GM19372 (cell line): ENCODE measurements at regions not wholly inside any gene's neighbourhood (a gene's known extent, or its start where the extent isn't known, plus 50 kb on each side); places are given as distances from the start of the nearest gene placed in this dataset.

Experiments
- ATAC-seq: cut with Tn5 transposase; IDR thresholded peaks from one replicate; pipeline ENCODE4 v1.9.1; 2021; ENCODE audit warnings: mild to moderate bottlenecking, low read depth, moderate library complexity; ENCODE audit not compliant: unreplicated experiment

GRCh38 chr14:98826618-98827017 is 445.4 kb downstream of the BCL11B start:
- ATAC-seq = no peak

DNA sequence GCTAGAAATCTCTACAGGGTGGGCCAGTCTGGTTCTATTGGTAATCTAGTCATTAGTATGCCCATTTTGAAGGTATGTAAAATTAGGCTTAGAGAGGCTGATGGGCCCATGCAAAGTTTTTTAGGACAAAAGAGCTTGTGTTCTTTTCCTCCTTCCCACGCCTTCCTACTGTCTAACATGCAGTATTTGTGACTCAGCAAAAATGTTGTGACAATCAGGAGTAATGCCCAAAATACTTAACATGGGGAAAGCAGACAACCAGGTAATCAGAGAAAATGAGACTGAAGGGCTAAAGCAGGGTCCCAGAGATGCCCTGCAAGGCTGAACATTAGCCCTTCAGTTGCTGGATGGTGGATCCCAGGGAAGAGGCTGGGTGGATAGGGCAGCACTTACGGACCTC is 437.9 kb downstream of the BCL11B start:
- no peak for ATAC-seq

GRCh38 chr14:98835051-98835824 is 436.8 kb downstream of the BCL11B start:
- no peak for ATAC-seq

GRCh38 chr14:98835825-98836100 is 436.2 kb downstream of the BCL11B start:
- ATAC-seq = no peak

DNA sequence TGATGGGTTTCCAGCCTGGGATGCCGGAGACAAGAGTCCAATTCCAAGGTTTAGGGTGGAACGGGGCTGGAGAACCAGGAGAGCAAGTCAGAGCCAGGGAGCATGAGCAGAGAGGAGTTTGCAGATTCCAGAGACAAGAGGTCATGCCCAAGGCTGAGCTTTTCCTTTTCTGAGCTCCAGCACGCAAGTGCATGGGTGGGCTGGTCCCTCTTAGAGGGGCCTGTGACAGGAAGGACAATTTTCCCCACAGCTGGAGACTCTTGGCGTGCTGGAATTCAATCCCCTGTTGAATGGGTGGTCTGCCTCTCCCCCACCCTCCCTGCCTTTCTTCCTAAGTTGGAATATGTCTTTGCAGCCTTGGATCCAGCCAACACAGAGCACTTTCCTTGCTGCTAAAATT is 431.9 kb downstream of the BCL11B start:
- ATAC-seq = no peak

DNA sequence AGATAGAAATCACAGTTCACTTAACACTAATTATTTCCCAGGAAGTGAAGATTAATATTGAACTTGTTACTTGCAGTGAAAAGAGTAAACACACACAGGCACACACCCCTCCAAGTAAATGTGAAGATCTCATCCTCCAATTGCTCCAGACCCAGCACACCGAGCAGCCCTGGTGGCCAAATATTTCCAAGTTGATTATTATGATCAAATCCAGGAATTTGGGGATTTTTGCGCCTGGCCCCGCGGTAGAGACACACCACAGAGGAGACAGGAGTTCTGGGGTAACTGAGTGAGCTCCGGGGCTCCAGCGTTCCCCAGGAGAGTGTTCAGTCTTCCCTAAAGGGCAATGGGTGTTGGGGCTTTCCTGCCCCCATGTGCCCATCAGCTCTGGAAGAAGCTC is 431.5 kb downstream of the BCL11B start:
- ATAC-seq = no peak

- no peak for ATAC-seq
Observed at GRCh38 chr14:98844456-98844855, 427.5 kb downstream of the BCL11B start.

DNA sequence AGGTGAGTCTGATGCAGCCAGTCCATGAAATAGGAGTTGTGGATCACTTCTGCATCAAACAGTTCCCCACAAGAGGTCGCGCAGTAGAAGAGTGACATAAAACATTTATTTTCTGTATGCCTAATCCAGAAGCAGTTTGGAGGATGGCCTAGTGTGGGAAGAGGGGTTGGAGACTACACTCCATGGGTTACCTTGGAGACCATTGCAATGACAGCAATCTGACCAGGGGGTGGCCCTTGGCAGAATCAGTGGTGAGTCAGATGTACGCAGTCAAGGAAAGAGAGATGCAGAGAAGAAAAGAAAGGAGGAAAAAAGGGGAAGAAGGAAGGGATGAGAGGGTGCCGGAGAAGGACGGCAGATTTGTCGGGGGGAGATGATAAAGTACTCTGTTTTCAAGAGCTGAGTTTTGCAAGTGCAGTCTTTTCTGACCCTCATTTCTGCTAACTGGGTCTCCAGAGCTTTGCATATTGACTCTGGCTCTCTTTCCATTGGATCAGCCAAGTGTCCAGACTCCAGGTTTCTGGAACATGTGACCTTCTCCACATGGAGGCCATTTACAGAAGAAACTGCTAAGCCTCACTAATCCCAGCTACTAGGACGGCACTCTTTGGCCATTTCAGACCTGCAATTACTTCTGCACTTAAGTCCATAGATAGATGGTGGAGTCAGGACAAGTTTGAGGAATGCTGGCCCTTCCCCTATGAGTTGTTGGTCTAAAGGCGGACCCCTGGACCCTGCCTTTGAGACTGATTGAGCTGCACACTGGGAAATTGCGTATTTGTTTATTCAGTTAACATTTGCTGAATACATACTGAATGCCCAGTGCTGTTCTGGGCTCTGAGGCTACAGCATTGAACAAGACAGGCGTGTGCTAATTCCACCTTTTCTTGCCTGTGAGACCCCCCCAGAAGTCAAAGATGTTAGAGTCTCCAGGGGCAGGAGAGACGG is 424.2 kb downstream of the BCL11B start:
- ATAC-seq = no peak

DNA sequence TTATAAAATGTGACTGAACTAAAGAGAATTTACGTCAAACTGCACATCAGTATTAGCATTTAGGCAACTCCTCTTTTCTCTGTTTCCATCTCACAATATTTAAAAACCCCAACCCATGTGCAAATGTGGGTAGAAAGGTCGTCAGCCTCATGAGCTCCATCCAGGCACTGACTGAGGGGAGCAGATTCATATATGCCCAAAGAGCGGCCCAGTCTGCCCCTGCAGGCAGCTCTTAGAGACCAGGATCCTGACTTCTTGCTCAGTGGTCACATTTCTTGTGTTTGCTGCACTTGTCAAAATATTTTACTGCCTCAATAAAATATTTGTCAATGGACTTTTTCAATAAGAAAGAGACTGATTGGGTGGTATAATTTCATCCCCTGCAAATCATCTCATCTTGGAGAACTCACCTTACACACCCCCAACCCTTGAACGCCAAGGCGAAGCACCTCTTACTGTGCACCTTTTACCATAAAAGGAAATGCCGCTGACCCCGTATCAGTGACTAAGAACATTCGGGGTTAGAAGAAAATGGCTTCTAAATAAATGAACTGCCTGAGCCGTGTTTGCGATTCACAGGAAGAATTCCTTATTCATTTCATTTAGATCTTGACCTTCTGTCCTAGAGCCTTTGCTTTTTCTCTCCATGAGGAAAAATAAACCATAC is 418.8 kb downstream of the BCL11B start:
- ATAC-seq = no peak

GRCh38 chr14:98855926-98856715 is 415.9 kb downstream of the BCL11B start:
- no peak for ATAC-seq

GRCh38 chr14:98858158-98858557 is 413.8 kb downstream of the BCL11B start:
- ATAC-seq = no peak

DNA sequence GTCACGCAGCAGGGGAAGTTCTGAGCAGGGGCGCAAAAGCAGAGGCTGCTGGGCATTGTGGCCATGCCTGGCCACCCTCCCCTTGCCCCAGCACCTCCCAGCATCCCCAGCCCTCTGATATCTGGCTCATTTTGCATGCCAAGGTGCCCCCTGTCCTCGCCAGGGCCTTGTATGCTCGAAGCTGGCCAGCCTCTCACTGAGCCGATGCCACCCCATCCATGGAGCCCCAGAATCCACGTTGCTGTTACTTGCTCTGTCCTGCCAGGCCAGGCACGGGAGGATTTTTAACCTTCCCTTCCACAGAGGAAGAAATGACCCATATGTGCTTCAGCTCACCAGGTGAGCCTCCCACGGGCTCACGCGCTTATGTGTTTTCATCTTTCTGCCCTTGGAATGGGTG is 413.4 kb downstream of the BCL11B start:
- no peak for ATAC-seq

DNA sequence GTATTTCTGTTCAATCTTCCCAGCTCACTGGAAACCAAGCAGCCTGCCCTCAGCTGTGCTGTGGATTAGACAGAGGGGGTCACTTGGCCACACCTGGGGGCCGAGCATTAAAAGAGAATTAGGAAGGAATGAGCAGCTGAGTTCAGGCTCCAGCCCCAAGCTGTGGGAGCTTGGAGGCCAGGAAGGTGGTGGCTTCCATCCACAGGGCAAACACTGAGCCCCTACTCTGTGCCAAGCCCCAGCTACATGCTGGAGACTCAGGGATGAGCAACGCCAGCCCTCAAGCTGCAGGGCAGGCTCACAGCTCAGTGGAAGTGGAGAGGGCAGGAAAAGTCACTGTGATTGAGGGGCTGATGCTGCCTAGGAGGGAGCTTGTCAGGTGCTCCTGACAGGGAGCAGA is 412.7 kb downstream of the BCL11B start:
- no peak for ATAC-seq

DNA sequence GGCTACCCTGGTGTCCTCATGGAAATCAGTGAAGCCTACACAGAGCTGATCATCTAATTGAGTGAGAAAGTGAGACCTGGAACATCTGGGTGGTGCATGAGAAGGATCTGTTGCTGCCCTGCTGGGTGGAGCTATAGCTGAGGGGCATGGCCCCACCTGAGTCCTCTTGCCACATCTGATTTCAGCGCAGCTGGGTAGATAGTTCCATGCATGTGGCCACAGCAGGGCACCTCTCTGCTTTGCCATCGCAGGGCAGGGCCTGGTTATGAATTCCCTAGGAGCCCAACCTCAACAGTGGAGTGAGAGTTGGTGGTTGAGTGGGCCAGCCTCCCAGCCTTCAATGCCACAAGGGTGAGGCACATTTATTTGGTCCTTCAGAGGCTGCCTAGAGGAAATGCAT is 407.8 kb downstream of the BCL11B start:
- no peak for ATAC-seq

DNA sequence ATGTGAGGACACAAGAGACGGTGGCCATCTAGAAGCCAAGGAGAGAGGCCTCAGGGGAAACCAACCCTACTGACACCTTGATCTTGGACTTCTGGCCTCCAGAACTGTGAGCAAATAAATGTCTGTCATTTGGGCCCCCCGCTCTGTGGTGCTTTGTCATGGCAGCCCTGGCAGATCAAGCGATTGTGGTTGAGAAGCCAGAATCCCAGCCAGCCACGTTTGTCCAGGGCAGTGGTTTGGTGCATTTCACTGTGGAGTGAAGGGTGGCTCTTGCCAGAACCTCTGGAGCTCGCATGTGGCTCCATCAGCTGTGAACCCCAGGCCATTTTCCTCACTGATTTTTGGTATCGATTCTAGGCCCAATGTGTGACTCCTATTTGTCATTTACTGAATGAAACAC is 404.9 kb downstream of the BCL11B start:
- ATAC-seq = no peak

- ATAC-seq = no peak
Observed at GRCh38 chr14:98867726-98868125, 404.3 kb downstream of the BCL11B start.

DNA sequence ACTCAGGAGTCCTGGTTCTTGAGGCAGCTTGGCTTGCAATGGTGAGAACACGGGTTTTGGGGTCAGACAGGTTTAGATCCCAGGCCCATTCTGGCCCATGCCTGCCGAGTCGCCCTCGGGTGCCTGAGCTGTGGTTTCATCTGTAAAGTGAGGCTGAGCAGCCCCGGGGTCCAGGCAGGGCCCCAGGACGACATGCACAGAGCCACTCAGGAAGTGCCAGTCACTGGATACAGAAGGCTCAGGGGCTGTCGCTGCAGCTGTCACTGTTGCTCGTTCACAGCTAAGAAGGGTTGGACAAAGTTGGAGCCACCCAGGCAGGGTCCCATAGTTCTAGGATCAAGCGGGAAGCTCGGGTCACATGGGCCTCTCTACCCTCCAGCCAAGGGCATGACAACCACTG is 403.1 kb downstream of the BCL11B start:
- no peak for ATAC-seq

DNA sequence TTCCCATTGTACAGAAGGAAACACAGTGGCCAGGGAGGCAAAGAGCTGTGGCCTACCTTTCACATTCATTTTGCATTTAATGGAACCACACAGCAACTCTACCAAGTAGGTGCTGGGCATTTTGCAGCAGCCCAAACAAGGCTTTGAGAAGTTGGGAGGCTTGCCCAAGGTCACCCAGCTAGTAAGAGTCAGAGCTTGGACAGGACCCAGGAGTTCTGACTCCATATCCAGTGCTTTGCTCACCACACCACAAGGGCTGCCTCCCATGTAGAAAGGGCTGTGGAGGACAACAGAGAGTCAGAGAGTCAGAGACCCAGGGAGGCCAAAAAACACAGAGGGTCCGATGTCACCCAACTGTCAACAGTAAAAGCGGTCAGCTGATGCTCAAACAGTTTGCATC is 400.2 kb downstream of the BCL11B start:
- no peak for ATAC-seq

DNA sequence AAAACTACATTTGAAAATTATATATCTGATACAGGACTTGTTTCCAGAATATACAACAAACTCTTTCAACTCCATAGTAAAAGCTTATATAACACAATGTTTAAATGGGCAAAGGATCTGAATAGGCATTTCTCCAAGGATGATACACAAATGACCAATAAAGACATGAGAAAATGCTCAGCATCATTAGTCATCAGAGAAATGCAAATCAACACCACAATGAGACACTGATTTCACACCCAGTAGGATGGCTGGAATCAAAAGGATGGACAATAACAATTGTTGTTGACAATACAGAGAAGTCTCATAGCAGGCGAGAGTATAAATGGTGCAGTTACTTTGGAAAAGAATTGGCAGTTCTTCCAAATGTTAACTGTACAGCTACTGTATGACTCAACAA is 394.9 kb downstream of the BCL11B start:
- ATAC-seq = no peak

- no peak for ATAC-seq
Observed at GRCh38 chr14:98878282-98878681, 393.7 kb downstream of the BCL11B start.

- no peak for ATAC-seq
Observed at GRCh38 chr14:98886982-98887381, 385.0 kb downstream of the BCL11B start.
